HG02798 (cell line): ENCODE measurements at regions not wholly inside any gene's neighbourhood (a gene's known extent, or its start where the extent isn't known, plus 50 kb on each side); places are given as distances from the start of the nearest gene placed in this dataset.
"Not testable (repeated sequence)": the region's sequence is repeated elsewhere in the genome, so short reads cannot be mapped to it uniquely, and the experiment has no call there.

ENCODE experiments used
- ATAC-seq: cut with Tn5 transposase; IDR thresholded peaks from one replicate; pipeline ENCODE4 v1.9.1; 2021; ENCODE audit warnings: mild to moderate bottlenecking; ENCODE audit not compliant: unreplicated experiment, poor library complexity

DNA sequence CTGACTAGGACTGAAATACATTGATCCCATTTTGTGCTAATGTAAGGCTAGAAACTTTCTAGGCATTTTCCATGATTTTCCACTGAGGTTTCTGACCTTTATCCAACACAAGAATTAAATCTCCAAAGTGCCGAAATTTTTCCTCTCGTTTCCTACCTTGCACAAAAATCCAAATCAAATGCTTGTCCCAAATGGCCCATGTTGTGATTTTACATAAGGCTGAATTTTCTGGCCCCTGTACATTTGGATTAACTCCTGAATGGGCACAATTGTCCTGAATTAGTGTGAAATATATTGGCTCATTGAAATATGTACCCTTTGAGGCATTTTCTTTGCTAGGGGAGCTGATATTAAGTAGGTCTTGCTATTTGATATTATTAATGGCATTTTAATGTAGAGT lies 105.6 kb upstream of the CBLB start:
- ATAC-seq = no peak

DNA sequence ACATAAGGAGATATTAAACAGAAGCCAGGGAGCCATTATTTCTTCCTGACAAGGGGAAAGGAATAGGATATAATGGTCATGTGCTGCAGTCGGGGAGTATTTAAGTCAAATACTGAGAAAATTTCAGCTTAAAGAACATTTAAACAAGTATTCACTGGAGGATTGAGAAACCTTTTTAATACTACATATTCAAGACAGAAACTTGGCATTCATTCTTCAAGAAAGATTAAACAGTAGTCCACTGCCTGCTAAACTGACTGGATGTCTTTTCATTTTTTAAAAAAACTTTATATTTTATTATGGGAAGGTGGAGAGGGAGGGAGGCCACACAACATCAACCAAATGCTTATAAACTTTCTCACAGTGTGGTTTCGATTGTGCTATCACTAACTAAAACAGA lies 107.4 kb upstream of the CBLB start:
- ATAC-seq = no peak

DNA sequence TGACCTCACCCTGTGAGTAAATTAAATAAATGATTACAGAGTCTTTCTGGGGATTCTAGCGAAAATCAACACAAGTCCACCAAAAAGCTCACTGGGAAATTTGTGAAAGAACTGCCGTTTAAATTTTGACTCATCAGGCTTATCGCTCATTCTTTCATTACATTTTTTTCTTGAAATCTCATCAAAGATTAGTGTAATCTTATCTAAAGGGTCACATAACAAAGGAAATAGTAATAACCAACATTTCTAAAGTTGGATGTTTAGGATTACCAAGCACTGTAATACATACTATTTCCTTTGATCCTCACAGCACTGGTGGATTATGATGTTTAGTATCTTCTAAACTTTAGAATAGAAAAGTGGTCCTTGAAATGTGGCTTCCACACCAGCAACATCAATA lies 111.1 kb upstream of the CBLB start:
- ATAC-seq = no peak

DNA sequence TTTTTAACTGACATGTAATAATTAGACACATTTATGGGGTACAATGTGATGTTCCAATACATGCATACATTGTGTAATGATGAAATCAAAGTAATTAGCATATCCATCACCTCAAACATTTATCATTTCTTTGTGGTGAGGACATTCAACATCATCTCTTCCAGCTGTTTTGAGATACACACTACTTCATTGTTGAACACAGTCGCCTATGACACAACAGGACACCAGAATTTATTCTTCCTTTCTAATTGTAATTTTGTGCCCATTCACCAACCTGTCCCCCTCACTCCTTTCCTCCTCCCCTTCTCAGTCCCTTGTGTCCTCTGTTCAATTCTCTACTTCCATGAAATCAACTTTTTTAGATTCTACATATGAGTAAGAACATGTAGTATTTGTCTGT lies 113.4 kb upstream of the CBLB start:
- no peak for ATAC-seq

DNA sequence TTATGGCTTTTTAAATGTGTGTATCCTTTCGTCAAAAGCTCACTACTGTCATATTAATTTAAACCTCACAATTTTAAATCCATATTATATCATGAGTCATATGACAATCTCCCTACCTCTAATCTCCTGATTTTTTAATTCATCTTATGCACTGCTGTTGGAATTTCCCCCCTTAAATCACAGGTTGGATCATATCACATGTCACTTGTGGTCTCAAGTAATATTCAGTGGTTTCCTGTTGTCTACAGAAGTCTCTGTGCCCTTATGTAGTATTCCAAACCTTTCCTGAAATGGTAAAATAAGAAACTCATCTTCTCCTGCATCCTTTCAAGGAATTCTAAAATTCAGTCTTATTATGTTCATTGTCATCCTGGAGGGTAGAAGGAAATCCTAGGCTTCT lies 116.0 kb upstream of the CBLB start:
- ATAC-seq = no peak

DNA sequence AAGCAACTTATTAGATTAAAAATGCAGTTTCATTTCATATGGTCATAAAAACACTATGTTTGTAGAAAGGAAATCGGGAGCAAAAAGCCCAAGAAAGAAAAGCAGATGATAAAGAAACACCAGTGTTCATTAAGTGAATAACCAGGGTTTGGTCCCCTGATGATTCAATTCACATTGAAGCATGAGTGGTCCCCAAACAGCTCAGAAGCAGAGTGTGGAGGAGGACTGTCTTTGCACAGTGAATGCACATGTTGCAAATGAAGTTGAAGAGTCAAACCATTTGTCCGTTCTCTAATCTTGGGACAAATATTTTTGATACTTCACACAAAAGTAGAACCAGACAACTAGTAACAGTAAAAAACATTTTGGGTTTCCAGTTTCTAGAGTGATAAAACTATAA lies 117.5 kb upstream of the CBLB start:
- not testable (repeated sequence) for ATAC-seq

DNA sequence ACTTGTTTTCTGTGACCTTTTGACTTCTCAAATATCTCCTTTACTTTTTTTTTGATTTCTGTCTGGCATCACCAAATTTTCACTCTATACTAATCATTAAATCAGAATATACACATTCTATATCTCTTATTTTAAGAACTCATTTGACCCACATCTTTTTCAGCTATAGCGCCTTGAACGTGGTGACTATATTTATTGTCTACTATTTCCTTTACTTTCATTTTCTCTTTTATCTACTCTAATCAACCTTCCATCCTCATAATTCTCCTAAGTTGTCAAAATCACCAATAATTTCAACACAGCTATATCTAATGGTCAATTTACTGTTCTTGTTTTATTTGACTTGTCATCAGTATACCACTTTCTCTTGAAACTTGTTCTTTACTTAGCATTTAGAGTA lies 119.0 kb upstream of the CBLB start:
- no peak for ATAC-seq

DNA sequence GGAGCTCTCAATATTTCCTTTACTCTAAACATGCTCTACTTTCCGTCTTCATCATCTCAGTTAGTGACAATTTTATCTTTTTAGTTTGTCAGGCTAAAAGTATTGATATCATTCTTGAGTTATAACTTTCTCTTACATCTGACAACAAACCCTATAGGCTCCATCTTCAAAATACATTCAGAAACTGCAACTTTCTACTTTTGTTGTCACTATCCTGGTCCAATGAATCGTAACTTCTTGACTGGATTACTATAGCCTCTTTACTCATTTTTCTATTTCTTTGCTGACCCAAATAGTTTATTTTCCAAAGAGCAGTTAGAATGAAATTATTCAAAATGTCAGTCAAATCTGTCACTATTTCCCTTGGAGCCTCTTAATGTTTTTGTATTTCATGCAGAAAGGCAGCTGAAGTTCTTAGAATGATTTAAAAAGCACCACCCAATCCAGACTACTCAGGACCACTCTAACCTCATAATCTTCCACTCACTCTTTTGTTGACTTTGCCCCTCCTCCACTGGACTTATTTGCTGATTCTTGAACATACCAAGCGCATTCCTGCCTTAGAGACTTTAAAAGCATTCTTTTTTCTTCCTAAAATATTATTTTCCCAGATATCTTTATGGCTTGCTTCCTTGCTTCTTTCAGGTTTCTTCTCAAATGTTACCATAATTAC lies 119.9 kb upstream of the CBLB start:
- no peak for ATAC-seq

DNA sequence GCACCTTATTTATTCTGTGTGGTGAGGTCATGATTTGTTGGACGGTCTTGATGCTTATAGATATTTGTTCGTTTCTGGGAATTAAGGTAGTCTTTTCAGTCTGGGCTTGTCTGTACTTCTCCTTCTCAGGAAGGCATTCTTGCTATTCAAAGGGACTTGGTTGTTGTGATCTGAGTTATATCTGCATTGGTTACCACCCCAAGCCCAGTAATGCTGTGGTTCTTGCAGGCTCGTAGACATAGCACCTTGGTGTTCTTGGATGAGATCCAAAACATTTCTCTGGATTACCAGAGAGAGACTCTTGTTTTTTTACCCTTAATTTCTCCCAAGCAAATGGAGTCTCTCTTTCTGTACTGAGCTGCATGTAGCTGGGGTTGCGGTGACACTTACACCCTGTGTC lies 128.0 kb upstream of the CBLB start:
- no peak for ATAC-seq

DNA sequence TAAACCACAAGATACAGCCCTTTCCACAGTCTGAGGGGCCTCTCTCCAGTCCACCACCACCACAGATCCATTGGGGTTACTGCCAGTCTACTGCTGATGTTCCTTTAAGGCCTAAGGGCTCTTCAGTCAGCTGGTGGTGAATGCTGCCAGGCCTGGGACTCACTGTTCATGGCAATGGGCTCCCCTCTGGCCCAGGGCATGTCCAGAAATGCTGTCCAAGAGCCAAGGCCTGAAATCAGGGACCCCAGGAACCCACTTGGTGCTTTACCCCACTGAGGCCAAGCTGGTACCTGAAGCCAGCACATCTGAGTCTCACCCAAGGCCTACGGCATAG lies 128.6 kb upstream of the CBLB start:
- ATAC-seq = no peak

DNA sequence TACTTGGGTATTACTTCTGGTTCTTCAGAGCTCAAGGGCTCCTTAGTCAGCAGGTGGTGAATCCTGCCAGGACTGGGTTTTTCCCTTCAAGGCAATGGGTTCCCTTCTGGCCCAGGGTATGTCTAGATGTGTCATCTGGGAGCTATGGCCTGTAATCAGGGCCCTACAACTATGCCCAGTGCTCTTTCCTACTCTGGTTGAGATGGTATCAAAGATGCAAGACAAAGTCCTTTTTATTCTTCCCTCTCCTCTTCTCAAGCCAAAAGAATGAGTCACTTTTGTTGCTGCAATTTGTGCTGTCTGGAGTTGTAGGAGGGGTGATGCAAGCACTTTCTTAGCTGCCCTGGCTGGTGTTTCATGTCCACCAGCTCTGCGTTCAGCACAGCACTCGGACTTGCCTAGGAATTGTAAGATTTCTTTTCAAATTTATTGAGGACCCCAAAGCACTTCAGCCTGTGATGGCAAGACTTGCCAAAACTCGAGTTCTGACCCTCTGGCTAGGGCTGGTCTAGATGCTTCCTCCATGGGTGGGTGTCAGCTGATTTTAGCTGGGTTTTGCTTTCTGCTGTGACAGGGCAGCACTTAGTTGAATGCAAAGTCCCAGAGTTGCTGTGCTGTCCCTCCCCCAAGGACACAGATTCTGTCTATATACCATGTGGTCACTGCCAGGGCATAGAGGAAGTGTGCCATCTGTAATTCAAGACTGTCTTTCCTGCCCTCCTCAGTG lies 129.2 kb upstream of the CBLB start:
- no peak for ATAC-seq

DNA sequence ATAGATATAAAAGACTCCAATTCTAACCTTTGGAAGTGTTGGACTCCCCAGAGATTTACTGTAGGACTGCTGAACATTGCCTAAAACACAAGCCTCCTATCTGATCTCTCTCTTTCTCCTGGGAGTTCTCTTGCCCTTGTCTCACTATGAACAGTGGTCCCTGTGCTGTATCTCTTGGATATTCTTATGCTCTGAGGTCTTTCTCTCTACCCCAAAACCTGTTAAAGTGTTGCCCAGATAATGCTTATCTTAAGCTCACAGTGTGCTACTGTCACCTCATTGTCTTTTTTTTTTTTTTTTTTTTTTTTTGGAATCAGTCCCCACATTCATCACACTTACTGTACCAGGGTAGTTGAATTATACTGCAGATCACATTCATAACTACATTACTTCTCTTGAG lies 131.0 kb upstream of the CBLB start:
- no peak for ATAC-seq

DNA sequence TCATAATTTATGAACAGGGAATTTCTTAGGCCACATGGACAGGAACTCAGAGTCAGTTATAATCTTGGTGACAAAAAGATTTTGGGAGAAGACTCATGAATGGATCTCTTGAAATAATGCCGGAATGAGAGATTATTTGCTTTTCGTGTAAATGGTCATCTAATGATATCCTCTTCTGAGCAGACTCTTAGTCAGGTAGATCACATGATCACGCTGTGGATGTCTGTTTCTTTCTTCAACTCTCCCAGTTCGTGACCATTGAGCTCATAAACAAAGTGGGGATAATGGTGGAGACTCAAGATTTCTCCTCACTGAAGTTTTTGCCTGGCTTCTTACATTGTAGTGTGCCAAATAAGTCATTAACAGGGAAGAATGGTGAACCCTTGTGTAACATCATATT lies 133.1 kb upstream of the CBLB start:
- ATAC-seq = no peak

DNA sequence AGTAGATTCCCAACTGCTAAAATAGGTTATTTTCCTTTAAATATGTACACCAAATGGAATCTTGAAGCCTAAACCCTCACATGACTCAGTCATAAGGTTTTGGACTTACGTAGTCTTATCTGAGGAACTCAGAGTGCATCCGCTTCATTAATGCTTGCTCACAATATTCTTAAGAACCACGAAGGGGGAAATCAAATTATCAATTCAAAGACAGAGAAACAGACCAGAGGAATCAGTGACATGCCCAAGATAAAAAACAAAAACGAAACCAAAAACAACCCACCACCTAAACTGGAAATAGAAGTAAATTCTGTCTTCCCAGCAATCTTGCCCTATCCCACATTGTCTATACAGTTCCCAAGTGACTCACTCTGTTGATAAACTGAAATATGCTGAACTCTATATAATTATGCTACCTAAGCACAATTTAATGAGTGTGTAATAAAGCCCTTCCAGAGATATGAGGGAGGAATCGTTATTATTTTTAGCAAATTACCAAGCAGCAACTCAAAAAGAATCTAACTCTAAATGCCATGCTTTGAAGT lies 135.4 kb upstream of the CBLB start:
- no peak for ATAC-seq

DNA sequence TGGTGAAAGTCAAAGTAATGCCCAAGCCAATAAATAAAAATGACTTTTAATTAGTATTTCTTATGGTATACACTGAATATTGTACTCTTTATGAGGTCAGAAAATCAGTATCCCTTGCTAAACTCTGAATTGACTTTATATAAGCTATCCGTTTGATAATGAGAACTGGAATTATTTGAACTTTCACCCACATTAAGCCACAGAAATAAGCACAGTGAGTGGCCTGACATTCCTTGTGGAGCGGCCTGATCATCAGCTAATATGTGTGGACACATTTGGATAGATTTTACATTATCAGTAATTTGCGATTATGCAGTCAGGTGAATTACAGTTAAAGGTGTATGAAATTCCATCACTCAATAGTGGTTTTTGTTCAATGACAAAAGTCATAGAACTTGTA lies 136.0 kb upstream of the CBLB start:
- no peak for ATAC-seq

DNA sequence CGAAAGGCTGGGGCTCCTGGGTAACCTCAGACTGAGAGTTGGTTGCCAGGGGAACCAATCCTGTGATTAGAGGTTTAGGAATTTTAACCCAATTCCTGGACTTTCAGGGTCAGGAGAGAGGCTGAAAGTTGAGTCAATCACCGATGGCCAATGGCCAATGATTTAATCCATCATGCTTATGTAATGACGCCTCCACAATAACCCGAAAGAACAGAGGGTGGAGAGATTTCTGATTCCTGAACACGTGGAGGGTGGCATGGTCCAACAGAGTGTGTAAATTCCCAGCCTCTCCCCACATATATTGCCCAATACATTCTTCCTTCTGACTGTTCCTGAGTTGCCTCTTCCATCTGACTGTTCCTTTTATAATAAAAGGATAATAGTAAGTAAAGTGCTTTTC lies 137.2 kb upstream of the CBLB start:
- no peak for ATAC-seq

DNA sequence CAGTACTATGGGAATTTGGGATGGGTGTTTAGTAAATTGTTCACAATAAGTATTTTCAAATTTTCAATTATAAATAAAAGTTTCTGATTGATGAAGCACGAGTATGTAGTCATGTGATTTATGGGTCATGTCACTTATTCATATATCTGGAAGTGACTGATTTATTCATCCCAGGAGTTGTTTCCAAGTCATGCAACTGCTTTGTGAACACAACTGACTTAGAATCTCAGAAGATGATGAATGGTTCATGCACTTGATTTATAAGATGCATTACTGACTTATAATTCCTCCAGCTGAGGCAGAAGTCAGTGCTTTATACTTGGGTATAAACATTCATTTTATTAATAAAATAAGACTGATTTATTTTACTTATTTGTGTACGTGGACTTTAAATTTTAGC lies 137.8 kb upstream of the CBLB start:
- ATAC-seq = no peak

DNA sequence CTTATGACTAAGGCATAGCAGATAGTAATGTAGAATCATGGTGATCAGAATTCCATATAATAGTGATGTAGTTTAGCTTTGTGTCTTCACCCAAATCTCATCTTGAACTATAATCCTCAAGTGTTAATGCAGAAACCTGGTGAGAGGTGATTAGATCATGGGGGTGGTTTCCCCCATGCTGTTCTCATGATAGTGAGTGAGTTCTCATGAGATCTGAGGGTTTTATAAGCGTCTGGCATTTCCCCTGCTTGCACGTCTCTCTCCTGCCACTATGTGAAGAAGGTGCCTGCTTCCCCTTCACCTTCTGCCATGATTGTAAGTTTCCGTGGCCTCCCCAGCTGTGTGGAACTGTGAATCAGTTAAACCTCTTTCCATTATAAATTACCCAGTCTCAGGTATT lies 138.7 kb upstream of the CBLB start:
- no peak for ATAC-seq

DNA sequence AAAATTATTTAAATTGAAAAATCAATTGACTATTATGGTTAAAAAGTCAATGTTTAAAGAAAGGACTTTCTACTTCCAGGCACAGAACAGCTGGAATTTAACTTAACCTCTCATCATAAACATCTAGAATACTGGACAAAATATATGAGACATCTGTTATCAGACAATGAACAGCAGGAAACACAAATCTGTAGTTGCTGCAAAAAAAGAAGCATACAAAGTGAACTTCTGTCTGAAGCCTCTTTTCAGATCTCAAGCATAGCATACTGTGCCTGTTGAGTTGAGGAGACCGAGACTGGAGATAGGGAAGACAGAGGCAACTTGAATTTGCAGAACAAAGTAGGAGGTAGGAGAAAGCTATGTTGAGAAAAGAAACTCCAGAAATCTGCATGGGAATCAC lies 140.0 kb upstream of the CBLB start:
- ATAC-seq = no peak

DNA sequence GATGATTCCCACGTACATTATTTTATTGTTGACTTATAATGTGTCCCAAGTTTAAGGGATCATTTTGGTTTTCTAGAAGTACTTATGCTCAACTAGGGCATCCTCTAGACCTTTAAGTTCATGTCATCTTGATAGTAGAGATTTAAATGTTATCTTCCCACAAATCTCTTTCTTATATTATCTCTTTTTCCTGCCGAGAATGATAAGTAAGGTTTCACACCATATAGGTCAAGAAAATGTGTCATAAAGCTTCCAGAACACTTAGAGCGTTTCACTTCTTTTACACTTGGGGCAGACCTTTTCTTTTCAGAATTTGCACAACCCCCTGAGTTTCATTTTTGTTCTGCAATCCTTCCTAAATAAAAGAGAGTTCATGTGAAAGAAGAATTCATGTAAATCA lies 142.0 kb upstream of the CBLB start:
- no peak for ATAC-seq

DNA sequence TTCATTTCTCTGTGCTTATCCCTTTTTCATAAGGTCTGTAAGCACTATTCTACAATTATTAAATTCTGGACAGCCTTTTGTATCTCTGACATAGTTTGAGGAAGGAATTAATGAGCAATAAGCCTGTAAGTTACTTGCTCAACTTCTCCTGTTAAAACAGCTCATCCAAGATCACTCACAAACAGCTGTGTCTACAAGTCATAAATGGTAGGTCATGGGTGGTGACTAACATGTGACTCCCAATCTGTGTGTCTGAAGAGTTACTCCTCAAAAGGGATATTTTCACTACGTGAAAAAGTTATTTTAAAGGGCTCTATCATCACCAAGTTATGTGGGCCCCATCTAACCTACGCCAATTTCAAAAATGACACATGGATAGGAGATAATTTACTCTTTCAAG lies 145.2 kb upstream of the CBLB start:
- ATAC-seq = no peak

DNA sequence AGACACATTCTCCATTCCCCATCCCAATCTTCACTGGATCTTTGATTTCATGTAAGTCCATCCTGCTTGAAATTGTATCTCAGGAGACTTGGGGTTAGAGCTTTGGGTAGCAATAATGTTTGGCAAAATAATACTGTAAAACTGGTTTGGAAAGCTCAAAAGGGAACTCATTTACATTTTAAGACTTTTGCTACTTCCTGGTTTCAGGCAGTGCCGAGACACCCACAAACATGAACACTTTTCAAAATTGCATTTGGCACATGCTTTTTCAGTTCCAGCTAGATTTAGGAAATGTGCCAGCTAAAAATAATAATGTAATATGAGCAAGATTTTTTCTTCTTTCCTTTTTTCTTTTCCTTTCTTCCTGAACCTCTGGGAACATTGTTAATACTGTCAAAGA lies 145.7 kb upstream of the CBLB start:
- ATAC-seq = no peak
